GM12874 (cell line): ENCODE measurements at regions not wholly inside any gene's neighbourhood (a gene's known extent, or its start where the extent isn't known, plus 50 kb on each side); places are given as distances from the start of the nearest gene placed in this dataset.

ENCODE experiments used
- CTCF ChIP-seq: IDR thresholded peaks from 2 replicates; pipeline ENCODE4 v1.5.1; 2011; ENCODE audit warnings: low read depth, mild to moderate bottlenecking, control low read depth, low read length, moderate library complexity; ENCODE audit not compliant: insufficient read depth

- no peak for TF ChIP-seq CTCF
These were observed 106.6 kb upstream of the RNF32 start for GRCh38 chr7:156533964-156534363.

DNA sequence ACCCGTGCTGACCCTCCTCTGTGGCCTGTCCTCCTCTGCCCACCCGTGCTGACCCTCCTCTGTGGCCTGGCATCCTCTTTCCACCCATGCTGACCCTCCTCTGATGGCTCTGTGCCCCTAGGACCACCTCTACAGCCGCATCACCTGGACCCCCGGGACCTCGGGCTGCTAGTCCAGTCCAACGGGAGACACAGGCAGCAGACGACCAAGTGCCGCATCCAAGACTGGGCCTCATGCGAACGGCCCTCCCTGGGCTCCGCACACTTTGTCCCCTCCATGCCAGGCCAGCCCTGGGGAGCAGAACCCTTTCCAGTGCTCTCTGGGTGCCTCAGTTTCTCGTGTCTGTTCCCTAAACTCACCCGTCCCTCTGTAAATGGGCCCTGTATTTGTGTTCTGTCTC, 107.2 kb upstream of the RNF32 start:
- TF ChIP-seq CTCF: no peak

- no peak for TF ChIP-seq CTCF
These were observed 108.5 kb upstream of the RNF32 start for GRCh38 chr7:156532016-156532602.

DNA sequence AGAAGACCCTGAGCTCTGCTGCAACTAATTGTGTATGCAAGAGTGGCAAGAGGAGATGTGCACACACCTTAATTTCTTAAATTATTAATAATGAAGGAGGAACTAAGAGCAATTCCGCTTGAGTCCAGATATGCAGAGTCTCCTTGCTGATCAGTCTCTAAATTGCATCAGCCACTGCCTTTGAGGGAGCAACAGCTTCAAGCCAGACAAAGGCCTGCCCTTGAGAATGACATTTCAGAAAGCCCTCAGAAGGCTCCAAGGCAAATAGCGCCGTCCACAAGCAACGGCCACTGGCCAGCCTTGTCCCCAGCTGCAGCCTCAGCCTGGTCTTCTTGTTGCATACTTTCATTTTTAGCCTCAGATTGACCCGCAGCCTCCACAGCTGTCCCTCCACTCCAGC, 110.6 kb upstream of the RNF32 start:
- TF ChIP-seq CTCF: no peak

GRCh38 chr7:156527458-156527890, 113.1 kb upstream of the RNF32 start:
- TF ChIP-seq CTCF: no peak

DNA sequence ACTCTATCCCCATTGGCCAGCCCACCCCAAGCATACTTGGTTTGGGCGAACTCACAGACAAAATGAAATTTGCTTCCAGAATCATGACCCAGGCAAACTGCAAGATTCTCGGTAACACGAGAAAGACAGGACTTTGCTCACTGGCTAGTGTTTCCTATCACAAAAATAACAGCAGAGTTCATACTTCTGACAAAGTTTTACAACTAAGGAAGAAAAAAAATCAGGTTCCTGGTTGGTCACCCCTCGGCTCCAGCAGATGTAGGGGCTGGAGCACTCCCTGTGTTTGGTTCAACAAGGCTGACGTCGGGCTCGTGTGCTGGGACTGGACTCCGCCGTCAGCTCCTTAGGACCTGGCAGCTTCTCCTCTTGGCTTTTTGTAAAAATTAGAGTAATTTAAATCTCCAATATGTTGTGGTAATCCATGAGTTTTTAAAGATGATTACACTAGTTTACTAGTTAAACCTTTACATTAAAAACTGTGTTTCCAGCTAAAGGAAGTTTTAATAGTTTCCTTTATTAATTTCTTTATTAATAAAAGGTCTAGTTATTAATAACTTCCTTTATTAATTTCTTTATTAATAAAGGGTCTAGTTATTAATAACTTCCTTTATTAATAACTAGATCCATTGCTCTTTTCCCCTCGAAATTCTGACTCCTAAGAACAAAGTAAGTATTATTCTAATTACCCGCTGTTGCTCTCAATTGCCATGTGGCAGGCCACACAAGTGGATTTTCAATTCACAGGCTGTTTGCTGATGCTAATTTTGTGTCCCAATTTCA, 115.6 kb upstream of the RNF32 start:
- no peak for TF ChIP-seq CTCF

- TF ChIP-seq CTCF: no peak
These were observed 117.0 kb upstream of the RNF32 start for GRCh38 chr7:156523447-156524048.
